Colonic mucosa (tissue), 4 donors: ENCODE measurements at regions not wholly inside any gene's neighbourhood (a gene's known extent, or its start where the extent isn't known, plus 50 kb on each side); places are given as distances from the start of the nearest gene placed in this dataset.

Experiments used
- DNase-seq: peaks from one replicate; pipeline ENCODE4 v3.0.0-alpha.2; 2020
- H3K27ac ChIP-seq: fragments of 200-600 bp; one replicate; pipeline ENCODE4 v1.8.0; 2021
- H3K27me3 ChIP-seq: fragments of 200-600 bp; one replicate; pipeline ENCODE4 v1.8.0; 2021
- H3K36me3 ChIP-seq: fragments of 200-600 bp; one replicate; pipeline ENCODE4 v1.8.0; 2021
- H3K4me1 ChIP-seq: fragments of 200-600 bp; one replicate; pipeline ENCODE4 v1.8.0; 2021; ENCODE audit warnings: mild to moderate bottlenecking
- H3K4me3 ChIP-seq: fragments of 200-600 bp; one replicate; pipeline ENCODE4 v1.8.0; 2021
- H3K9ac ChIP-seq, 2 donors: one replicate each; pipeline ENCODE4 v1.7.0; 2013; ENCODE audit warnings: control low read depth in 2 of 2, low read depth in 2 of 2, low read length in 2 of 2
- H3K9me3 ChIP-seq: fragments of 200-600 bp; one replicate; pipeline ENCODE4 v1.8.0; 2021
- intact Hi-C: fragments of 100-400 bp; cut with DNase I; formaldehyde crosslinking; loops from one replicate; pipeline ENCODE4 v1.14.1; 2022
- TF ChIP-seq, protein P1 (sequence below): fragments of 200-600 bp; IDR thresholded peaks from one replicate; pipeline ENCODE4 v1.8.0; 2022; ENCODE audit warnings: antibody characterized with exemption, mild to moderate bottlenecking
- donor health status: healthy.
- donor health status: DM: no; HTN: no; CAD: no.
- donor health status: DM: no; HTN: no; CAD: no.

DNA sequence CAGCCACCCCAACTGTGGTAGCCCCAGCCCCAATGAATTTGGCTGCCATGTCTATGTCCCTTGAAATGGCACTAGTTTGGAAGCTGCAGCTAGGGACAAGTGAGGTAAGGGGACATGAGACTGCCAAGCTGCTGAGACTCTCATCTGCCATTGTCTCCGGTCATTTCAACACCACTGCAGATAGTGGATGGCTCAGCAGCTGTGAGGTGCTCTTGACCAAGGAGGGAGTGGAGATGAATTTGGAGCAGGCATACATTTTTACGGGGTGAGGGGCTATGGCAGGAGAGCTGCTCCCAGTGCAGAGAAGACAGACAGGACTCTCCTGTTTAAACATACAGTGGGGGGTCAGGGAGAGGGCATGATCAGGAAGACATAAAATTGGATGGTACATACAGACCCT lies 315.5 kb upstream of the CAMK1G start:
- H3K9me3 ChIP-seq: no peaks in the 10 kb centered on the region
- H3K4me3 ChIP-seq: no peak overlapping the region
- TF ChIP-seq, protein P1, sequence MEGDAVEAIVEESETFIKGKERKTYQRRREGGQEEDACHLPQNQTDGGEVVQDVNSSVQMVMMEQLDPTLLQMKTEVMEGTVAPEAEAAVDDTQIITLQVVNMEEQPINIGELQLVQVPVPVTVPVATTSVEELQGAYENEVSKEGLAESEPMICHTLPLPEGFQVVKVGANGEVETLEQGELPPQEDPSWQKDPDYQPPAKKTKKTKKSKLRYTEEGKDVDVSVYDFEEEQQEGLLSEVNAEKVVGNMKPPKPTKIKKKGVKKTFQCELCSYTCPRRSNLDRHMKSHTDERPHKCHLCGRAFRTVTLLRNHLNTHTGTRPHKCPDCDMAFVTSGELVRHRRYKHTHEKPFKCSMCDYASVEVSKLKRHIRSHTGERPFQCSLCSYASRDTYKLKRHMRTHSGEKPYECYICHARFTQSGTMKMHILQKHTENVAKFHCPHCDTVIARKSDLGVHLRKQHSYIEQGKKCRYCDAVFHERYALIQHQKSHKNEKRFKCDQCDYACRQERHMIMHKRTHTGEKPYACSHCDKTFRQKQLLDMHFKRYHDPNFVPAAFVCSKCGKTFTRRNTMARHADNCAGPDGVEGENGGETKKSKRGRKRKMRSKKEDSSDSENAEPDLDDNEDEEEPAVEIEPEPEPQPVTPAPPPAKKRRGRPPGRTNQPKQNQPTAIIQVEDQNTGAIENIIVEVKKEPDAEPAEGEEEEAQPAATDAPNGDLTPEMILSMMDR: no peak
- no peaks in the 10 kb centered on the region for H3K4me1 ChIP-seq
- no peak for DNase-seq
- H3K9ac ChIP-seq: no peak overlapping the region
- no peaks in the 10 kb centered on the region for H3K27me3 ChIP-seq
- no peak overlapping the region for H3K27ac ChIP-seq
- H3K36me3 ChIP-seq: no peaks in the 10 kb centered on the region
- intact Hi-C loops: no loop called here

DNA sequence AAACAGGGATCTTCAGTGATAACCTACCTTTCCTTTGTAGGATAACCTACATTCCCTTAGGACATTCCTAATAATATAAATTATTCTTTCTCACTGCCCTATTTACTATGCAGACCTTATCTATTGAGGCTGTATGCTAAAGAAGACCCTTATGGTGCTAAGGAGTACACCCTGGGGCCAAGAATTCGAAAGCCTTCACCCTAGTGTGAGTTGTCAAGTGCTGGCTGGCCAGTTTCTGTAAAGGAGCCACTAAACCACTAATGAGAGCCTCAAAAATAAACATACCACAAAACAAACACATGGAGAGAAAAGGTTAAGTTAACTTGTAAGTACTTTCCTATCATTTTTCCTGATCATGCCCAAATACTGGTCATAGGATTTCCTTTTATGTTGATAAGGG lies 315.0 kb upstream of the CAMK1G start:
- DNase-seq: no peak
- TF ChIP-seq, protein P1: no peak
- no peaks in the 10 kb centered on the region for H3K9me3 ChIP-seq
- H3K27ac ChIP-seq: no peak overlapping the region
- no peak overlapping the region for H3K4me3 ChIP-seq
- intact Hi-C loops: no loop called here
- no peaks in the 10 kb centered on the region for H3K4me1 ChIP-seq
- H3K36me3 ChIP-seq: no peaks in the 10 kb centered on the region
- no peaks in the 10 kb centered on the region for H3K27me3 ChIP-seq
- no peak overlapping the region for H3K9ac ChIP-seq

DNA sequence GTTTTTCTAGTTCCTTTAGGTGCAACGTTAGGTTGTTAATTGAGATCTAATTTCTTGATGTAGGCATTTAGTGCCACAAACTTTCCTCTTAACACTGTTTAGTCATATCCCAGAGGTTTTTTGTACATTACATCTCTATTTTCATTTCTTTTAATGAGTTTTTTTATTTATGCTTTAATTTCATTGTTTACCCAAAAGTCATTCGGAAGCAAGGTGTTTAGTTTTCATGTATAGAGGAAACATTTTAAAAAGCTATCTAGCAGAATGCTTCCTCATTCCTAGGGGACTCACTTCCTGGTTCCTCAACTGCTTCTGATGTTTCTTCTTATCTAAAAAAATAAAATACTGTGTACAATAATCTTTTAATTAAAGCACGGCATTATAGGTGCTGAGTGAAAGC lies 307.2 kb upstream of the CAMK1G start:
- no peak for DNase-seq
- intact Hi-C loops: no loop called here
- Histone ChIP-seq H3K27ac (no peak overlapping the region), H3K4me1 (no peaks in the 10 kb centered on the region), H3K9me3 (no peaks in the 10 kb centered on the region), H3K27me3 (no peaks in the 10 kb centered on the region), H3K36me3 (no peaks in the 10 kb centered on the region), H3K9ac (no peak overlapping the region), H3K4me3 (no peak overlapping the region)
- TF ChIP-seq, protein P1: no peak

DNA sequence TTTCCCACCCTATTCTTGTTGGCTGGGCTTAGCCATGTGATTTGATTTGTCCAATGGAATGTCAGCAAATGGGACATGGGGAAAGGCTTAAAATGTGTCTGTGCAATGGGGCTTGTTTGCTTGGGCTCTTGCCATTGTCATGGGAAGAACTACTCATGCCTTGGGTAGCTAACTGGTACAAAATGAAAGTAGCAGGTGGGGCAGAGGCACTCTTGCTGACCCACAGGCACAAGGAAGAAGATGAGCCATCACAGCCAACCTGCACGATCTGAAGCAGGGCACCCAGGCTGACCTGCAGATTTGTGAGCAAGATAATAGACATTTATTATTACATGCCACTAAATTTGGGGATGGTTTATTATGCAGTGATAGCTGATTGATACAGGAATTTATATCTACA lies 305.9 kb upstream of the CAMK1G start:
- no peak overlapping the region for H3K9ac ChIP-seq
- no peak overlapping the region for H3K4me3 ChIP-seq
- no peak overlapping the region for H3K27ac ChIP-seq
- no peaks in the 10 kb centered on the region for H3K27me3 ChIP-seq
- intact Hi-C loops: no loop called here
- H3K4me1 ChIP-seq: no peaks in the 10 kb centered on the region
- DNase-seq: no peak
- H3K36me3 ChIP-seq: no peaks in the 10 kb centered on the region
- TF ChIP-seq, protein P1: no peak
- H3K9me3 ChIP-seq: no peaks in the 10 kb centered on the region

DNA sequence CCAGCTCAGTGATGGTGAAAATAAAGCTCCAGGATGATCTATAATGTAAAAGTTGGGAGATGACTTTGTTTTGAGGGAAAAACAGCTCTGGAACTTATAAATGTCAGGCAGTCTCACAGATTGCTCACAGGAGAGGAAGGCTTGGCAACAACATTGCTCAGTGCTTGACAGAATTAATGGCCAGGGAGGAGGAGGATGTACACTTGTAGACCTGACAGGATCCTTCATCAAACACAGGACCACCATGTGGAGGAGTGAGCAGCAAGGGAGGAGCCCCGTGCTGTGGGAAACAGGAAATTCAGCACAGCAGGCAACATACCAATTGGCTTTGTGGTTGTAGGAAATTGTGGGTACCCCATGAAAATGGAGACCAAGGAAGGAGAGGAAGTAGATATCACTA lies 291.8 kb upstream of the CAMK1G start:
- H3K27ac ChIP-seq: no peak overlapping the region
- H3K9ac ChIP-seq: no peak overlapping the region
- TF ChIP-seq, protein P1: no peak
- no peaks in the 10 kb centered on the region for H3K9me3 ChIP-seq
- no peak for DNase-seq
- intact Hi-C loops: no loop called here
- no peaks in the 10 kb centered on the region for H3K27me3 ChIP-seq
- no peaks in the 10 kb centered on the region for H3K4me1 ChIP-seq
- H3K36me3 ChIP-seq: no peaks in the 10 kb centered on the region
- H3K4me3 ChIP-seq: no peak overlapping the region
